Activated CD4-positive, alpha-beta T cell treated with anti-CD3 and anti-CD28 coated beads for 48 hours (primary cell): ENCODE measurements at regions not wholly inside any gene's neighbourhood (a gene's known extent, or its start where the extent isn't known, plus 50 kb on each side); places are given as distances from the start of the nearest gene placed in this dataset.

Experiments used
- DNase-seq: peaks from one replicate; pipeline ENCODE4 v3.0.0-alpha.2; 2020

- no peak for DNase-seq
Observed at GRCh38 chr5:100970646-100971255, 67.7 kb upstream of the ST8SIA4 start.

GRCh38 chr5:100965291-100965690 lies 62.2 kb upstream of the ST8SIA4 start:
- DNase-seq, result no peak
